ENCODE measurements at regions not wholly inside any gene's neighbourhood (a gene's known extent, or its start where the extent isn't known, plus 50 kb on each side); places are given as distances from the start of the nearest gene placed in this dataset.
"Not testable (repeated sequence)": the region's sequence is repeated elsewhere in the genome, so short reads cannot be mapped to it uniquely, and the experiment has no call there.

GRCh38 chr2:125224830-125225229 is 1199.7 kb downstream of the CNTNAP5 start:
- H3K36me3 Mint-ChIP-seq = no peaks in the 10 kb centered on the region
- H3K27ac Mint-ChIP-seq = no peak overlapping the region
- peaks cover 3 to 23% (median 16%) of the 10 kb centered on the region in 3 donors for H3K9me3 Mint-ChIP-seq
- no peaks in the 10 kb centered on the region for H3K4me1 Mint-ChIP-seq
- no peaks in the 10 kb centered on the region for H3K27me3 Mint-ChIP-seq
- peak overlapping the region in 1 of 4 donors; percentile 39 for H3K4me3 Mint-ChIP-seq

- H3K9me3 Mint-ChIP-seq = peaks cover 3 to 10% (median 9%) of the 10 kb centered on the region in 3 donors
- no peak overlapping the region for H3K27ac Mint-ChIP-seq
- no peaks in the 10 kb centered on the region for H3K36me3 Mint-ChIP-seq
- H3K4me3 Mint-ChIP-seq = no peak overlapping the region
- H3K27me3 Mint-ChIP-seq = no peaks in the 10 kb centered on the region
- H3K4me1 Mint-ChIP-seq = no peaks in the 10 kb centered on the region
These were observed 1202.8 kb downstream of the CNTNAP5 start for GRCh38 chr2:125227843-125228392.

DNA sequence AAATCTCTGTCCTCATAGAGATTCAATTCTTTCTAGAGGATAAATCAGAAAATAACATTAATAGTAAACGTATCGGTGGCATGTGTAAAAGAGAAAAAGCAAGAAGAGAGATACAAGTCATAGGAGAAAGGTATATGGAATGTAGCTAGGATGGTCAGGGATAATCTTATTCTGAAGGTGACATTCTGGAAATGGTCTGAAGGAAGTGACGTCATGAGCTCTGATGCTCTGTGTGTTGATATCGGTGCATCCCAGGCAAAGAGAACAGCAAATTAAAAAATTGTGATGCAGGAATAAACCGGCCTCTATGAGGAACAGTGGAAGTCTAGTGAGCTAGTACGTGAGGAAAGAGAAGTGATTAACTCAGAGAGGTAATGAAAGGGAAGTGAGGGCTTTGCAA is 1215.8 kb downstream of the CNTNAP5 start:
- Mint-ChIP-seq H3K4me3 (no peak overlapping the region), H3K9me3 (peaks cover 5 to 17% (median 6%) of the 10 kb centered on the region in 3 donors), H3K27ac (peak overlapping the region in 1 of 3 donors; percentile 24), H3K36me3 (no peaks in the 10 kb centered on the region), H3K27me3 (no peaks in the 10 kb centered on the region), H3K4me1 (no peaks in the 10 kb centered on the region)

- peaks cover 7 to 20% (median 7%) of the 10 kb centered on the region in 3 donors for H3K9me3 Mint-ChIP-seq
- H3K27ac Mint-ChIP-seq = no peak overlapping the region
- no peak overlapping the region for H3K4me3 Mint-ChIP-seq
- no peaks in the 10 kb centered on the region for H3K4me1 Mint-ChIP-seq
- H3K36me3 Mint-ChIP-seq = no peaks in the 10 kb centered on the region
- no peaks in the 10 kb centered on the region for H3K27me3 Mint-ChIP-seq
These were observed 1218.0 kb downstream of the CNTNAP5 start for GRCh38 chr2:125243074-125243473.

DNA sequence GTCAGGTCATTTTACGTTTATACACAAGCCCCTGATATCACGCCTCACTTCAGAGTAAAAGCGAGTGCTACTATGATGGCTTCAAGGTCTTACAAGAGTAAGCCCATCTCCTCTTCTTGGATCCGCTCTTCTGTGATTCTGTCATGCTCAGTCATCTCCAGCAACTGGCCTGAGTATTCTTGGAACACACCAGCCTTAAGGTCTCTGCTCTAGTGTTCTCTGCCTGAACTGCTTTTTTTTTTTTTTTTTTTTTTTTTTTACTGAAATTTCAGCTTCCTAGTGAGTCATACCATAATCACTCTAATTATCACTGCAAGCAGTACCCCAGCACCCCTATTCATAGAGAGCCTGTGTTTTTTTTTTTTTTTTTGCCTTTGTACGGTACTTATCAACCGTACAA is 1228.9 kb downstream of the CNTNAP5 start:
- H3K27me3 Mint-ChIP-seq = no peaks in the 10 kb centered on the region
- H3K4me3 Mint-ChIP-seq = no peak overlapping the region
- no peaks in the 10 kb centered on the region for H3K36me3 Mint-ChIP-seq
- H3K9me3 Mint-ChIP-seq = peaks cover 0 to 4% (median 3%) of the 10 kb centered on the region in 3 donors
- H3K27ac Mint-ChIP-seq = no peak overlapping the region
- H3K4me1 Mint-ChIP-seq = peaks cover 0 to 2% (median 0%) of the 10 kb centered on the region in 3 donors

- Mint-ChIP-seq H3K36me3 (peaks cover 3% of the 10 kb centered on the region), H3K4me3 (no peak overlapping the region), H3K27ac (no peak overlapping the region), H3K27me3 (no peaks in the 10 kb centered on the region), H3K9me3 (peaks cover 0 to 5% (median 0%) of the 10 kb centered on the region in 3 donors), H3K4me1 (peaks cover 0 to 2% (median 0%) of the 10 kb centered on the region in 3 donors)
These were observed 1234.4 kb downstream of the CNTNAP5 start for GRCh38 chr2:125259451-125259850.

- not testable (repeated sequence) for H3K27me3 Mint-ChIP-seq, H3K4me1 Mint-ChIP-seq, H3K27ac Mint-ChIP-seq, H3K36me3 Mint-ChIP-seq, H3K4me3 Mint-ChIP-seq, H3K9me3 Mint-ChIP-seq
These were observed 1235.4 kb downstream of the CNTNAP5 start for GRCh38 chr2:125260366-125260930.

DNA sequence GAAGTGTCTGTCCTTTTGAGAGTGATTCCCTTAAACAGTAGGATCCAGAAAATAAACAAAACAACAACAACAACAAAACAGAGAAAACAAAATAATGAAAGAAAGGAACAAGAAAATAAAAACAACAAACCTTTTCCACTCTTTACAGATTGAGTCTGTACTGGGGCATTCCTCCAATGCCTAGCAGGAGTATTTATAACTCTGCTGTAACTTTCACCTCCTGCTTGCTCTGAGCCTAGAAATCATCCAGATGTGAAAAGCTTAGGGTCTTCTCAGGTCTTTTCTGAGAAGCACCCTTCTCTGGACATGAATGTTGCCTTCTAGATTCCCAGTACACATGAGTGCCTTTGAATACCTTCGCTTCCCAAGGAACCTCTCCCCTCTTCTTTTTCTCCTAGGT is 1239.4 kb downstream of the CNTNAP5 start:
- Mint-ChIP-seq H3K9me3 (peaks cover 0 to 4% (median 0%) of the 10 kb centered on the region in 3 donors), H3K27me3 (no peaks in the 10 kb centered on the region), H3K4me3 (no peak overlapping the region), H3K27ac (no peak overlapping the region), H3K4me1 (no peaks in the 10 kb centered on the region), H3K36me3 (peaks cover 2% of the 10 kb centered on the region)

DNA sequence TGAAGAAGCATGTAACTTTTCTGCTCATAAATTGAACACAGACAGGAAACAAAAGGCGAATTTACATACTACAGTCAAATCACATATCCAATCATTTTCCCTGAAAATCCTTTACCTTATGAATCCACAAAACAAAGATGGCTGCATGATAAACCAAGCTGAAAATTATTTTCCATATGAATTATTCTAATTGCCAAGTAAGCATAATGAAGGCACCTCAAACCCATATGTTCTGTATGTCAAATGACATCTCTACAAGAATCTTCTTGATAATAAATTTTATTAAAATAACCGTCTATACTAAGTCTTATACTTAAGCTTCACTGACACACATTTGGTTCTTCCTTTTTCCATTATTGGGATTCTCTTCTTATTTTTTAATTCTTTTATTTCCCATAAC is 1242.6 kb downstream of the CNTNAP5 start:
- Mint-ChIP-seq H3K4me3 (no peak overlapping the region), H3K27me3 (no peaks in the 10 kb centered on the region), H3K27ac (no peak overlapping the region), H3K4me1 (no peaks in the 10 kb centered on the region), H3K9me3 (peaks cover 0 to 5% (median 2%) of the 10 kb centered on the region in 3 donors), H3K36me3 (peaks cover 2% of the 10 kb centered on the region)

GRCh38 chr2:125272651-125273050 is 1247.6 kb downstream of the CNTNAP5 start:
- no peaks in the 10 kb centered on the region for H3K27me3 Mint-ChIP-seq
- H3K4me3 Mint-ChIP-seq = no peak overlapping the region
- no peak overlapping the region for H3K27ac Mint-ChIP-seq
- peaks cover 1 to 8% (median 2%) of the 10 kb centered on the region in 3 donors for H3K9me3 Mint-ChIP-seq
- no peaks in the 10 kb centered on the region for H3K4me1 Mint-ChIP-seq
- peaks cover 2% of the 10 kb centered on the region for H3K36me3 Mint-ChIP-seq

DNA sequence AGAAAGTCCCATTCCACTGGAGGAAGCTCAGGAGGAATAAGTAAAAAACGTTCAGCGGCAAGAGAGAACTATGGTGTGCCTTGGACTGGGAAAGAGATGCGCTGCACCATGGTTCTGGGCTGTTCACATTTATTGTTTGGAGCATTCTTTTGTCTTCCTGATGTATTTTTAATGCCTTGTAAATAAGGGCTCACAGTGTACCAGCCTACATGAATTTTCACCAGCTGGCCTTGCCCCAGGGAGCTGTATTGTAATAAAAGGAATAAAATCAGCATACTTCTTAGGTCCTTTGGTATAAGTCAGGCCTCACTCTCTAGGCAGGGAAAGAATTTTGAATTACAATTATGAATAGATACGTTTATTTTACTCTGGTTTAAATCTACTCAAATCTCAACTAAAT is 1249.6 kb downstream of the CNTNAP5 start:
- Mint-ChIP-seq H3K4me1 (no peaks in the 10 kb centered on the region), H3K4me3 (no peak overlapping the region), H3K9me3 (peaks cover 1 to 13% (median 3%) of the 10 kb centered on the region in 3 donors), H3K36me3 (peaks cover 2% of the 10 kb centered on the region), H3K27ac (no peak overlapping the region), H3K27me3 (no peaks in the 10 kb centered on the region)

- no peaks in the 10 kb centered on the region for H3K36me3 Mint-ChIP-seq
- H3K27ac Mint-ChIP-seq = no peak overlapping the region
- H3K4me1 Mint-ChIP-seq = no peaks in the 10 kb centered on the region
- H3K9me3 Mint-ChIP-seq = peaks cover 2 to 16% (median 4%) of the 10 kb centered on the region in 3 donors
- no peak overlapping the region for H3K4me3 Mint-ChIP-seq
- no peaks in the 10 kb centered on the region for H3K27me3 Mint-ChIP-seq
These were observed 1255.2 kb downstream of the CNTNAP5 start for GRCh38 chr2:125280265-125280664.

- Mint-ChIP-seq H3K27me3 (no peaks in the 10 kb centered on the region), H3K9me3 (peaks cover 2 to 13% (median 6%) of the 10 kb centered on the region in 3 donors)
These were observed 1256.2 kb downstream of the CNTNAP5 start for GRCh38 chr2:125281242-125281641.

DNA sequence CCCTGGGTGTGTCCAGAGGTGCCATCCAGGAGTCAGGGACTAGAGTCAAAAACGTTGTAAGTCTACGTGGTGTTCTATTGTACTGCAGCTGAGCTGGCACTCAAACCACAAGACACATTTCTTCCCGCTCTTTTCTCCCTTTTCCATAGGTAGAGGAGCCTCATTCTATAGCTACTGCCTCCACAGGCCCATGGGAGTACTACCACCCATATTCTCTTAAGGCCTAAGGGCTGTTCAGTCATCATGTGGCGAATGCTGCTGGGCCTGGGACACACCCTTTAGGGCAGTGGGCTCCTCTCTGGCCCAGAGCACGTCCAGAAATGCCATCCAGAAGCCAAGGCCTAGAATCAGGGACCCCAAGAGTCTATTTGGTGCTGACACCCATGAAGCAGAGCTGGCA is 1271.7 kb downstream of the CNTNAP5 start:
- Mint-ChIP-seq H3K27ac (no peak overlapping the region), H3K4me3 (no peak overlapping the region), H3K36me3 (no peaks in the 10 kb centered on the region), H3K4me1 (no peaks in the 10 kb centered on the region), H3K27me3 (no peaks in the 10 kb centered on the region), H3K9me3 (peaks cover 6 to 11% (median 8%) of the 10 kb centered on the region in 3 donors)

More at GRCh38 chr2:125281242-125281641, 1256.2 kb downstream of the CNTNAP5 start:
- H3K4me1 Mint-ChIP-seq = no peaks in the 10 kb centered on the region
- H3K4me3 Mint-ChIP-seq = no peak overlapping the region
- H3K36me3 Mint-ChIP-seq = no peaks in the 10 kb centered on the region
- no peak overlapping the region for H3K27ac Mint-ChIP-seq

GRCh38 chr2:125310657-125311364 is 1285.7 kb downstream of the CNTNAP5 start:
- Mint-ChIP-seq H3K4me1 (no peaks in the 10 kb centered on the region), H3K36me3 (no peaks in the 10 kb centered on the region), H3K27ac (no peak overlapping the region), H3K27me3 (no peaks in the 10 kb centered on the region), H3K9me3 (peaks cover 0 to 9% (median 4%) of the 10 kb centered on the region in 3 donors), H3K4me3 (no peak overlapping the region)

DNA sequence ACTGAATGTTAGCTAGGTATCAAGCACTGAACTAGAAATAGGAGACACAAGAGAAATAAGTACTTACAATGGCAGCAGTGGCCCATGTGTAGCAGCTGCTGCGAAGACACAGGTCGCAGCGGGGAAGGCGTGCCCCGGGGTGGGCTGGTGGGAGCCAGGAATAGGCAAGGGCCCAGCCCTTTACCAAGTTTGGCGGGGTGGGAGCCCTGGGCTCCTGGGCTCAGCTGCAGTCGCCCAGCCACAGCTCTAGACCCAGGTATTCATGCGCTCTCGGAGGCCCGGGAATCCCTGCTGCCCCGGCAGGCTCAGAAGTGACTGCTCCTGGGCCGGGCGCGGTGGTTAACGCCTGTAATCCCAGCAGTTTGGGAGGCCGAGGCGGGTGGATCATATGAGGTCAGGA is 1287.3 kb downstream of the CNTNAP5 start:
- Mint-ChIP-seq H3K4me3 (no peak overlapping the region), H3K27me3 (no peaks in the 10 kb centered on the region), H3K9me3 (peaks cover 0 to 14% (median 4%) of the 10 kb centered on the region in 3 donors), H3K27ac (no peak overlapping the region), H3K36me3 (no peaks in the 10 kb centered on the region), H3K4me1 (no peaks in the 10 kb centered on the region)
